GM18505 (cell line): ENCODE measurements at regions not wholly inside any gene's neighbourhood (a gene's known extent, or its start where the extent isn't known, plus 50 kb on each side); places are given as distances from the start of the nearest gene placed in this dataset.
"Not testable (repeated sequence)": the region's sequence is repeated elsewhere in the genome, so short reads cannot be mapped to it uniquely, and the experiment has no call there.

Experiments
- ATAC-seq: cut with Tn5 transposase; IDR thresholded peaks from one replicate; pipeline ENCODE4 v1.9.1; 2021; ENCODE audit not compliant: unreplicated experiment
- POLR2A ChIP-seq: IDR thresholded peaks from 4 replicates; pipeline ENCODE4 v1.6.1; 2011; ENCODE audit warnings: borderline replicate concordance; ENCODE audit not compliant: insufficient read depth, insufficient read length; ENCODE audit errors: extremely low read depth

- no peak for ATAC-seq
- no peak for TF ChIP-seq POLR2A
Measured at GRCh38 chr2:210730672-210731071, 174.3 kb downstream of the CPS1 start.

DNA sequence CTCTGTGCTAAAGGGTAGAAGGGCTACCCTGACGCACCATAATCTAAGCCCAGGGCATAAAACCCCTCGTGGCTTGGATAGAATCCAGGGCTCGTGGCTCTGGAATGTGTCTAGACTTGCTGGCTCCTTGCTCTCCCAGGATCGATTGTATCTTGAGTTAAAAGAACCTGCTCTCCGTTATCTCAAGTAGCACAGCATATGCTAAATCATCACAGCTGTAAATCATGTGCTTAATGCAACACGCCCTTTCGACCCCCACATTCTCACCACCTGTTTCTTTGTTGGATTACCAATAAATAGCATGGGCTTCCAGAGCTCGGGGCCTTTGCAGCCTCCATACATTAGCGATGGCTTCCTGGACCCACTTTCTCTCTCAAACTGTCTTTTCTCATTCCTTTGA lies 190.4 kb downstream of the CPS1 start:
- ATAC-seq: not testable (repeated sequence)

- no peak for TF ChIP-seq POLR2A
- no peak for ATAC-seq
Measured at GRCh38 chr2:210752532-210752931, 196.1 kb downstream of the CPS1 start.

GRCh38 chr2:210753386-210753785 lies 197.0 kb downstream of the CPS1 start:
- ATAC-seq: no peak
- no peak for TF ChIP-seq POLR2A

DNA sequence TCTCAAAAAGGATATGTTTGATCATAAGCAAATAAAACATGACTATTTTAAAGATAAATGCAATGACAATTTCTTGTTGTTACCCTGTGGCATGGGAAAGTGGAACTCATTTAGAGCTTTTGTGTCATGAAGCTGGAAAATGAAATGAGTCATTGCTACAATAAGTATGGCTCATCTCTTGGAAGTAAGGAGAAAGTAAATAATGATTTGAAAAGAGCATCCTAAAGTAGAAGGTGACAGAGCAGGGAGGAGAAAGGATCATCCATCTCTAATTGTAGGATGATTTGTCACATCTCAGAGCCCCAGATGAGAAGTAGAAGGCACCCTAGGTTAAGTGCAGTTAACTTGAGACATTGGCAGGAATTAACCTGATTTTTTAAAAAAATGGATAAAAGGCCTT lies 200.5 kb downstream of the CPS1 start:
- TF ChIP-seq POLR2A: no peak
- no peak for ATAC-seq

DNA sequence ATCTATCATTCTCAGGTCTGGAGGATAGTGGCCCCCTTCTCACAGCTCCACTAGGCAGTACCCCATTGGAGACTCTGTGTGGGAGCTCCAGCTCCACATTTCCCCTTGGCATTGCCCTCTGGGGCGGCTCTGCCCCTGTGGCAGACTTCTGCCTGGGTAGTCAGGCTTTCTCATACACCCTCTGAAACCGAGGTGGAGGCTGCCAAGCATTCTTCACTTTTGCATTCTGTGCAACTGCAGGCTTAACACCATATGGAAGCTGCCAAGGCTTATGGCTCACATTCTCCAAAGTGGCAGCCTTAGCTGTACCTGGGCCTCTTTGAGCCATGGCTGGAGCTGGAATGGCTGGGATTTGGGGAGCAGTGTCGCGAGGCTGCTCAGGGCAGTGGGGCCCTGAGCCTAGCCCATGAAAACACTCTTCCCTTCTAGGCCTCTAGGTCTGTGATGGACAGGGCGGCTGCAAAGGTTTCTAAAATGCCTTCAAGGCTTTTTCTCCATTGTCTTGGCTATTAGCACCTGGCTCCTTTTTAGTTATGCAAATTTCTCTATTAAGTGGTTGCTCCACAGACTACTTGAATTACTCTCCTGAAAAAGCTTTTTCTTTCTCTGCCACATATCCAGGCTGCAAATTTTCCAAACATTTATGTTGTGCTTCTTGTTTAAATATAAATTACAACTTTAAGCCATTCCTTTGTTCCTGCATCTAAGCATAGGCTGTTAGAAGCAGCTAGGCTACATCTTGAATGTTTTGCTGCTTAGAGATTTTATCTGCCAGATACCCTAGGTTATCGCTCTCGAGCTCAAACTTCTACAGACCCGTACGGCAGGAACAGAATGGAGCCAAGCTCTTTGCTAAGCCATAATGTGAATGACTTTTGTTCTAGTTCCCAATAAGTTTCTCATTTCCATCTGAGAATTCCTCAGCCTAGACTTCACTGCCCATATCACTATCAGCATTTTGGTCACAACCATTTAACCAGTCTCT lies 206.5 kb downstream of the CPS1 start:
- no peak for ATAC-seq

GRCh38 chr2:210768329-210768910 lies 212.0 kb downstream of the CPS1 start:
- ATAC-seq: no peak
- no peak for TF ChIP-seq POLR2A

More for the DNA sequence above, 206.5 kb downstream of the CPS1 start:
- TF ChIP-seq POLR2A: no peak

- no peak for ATAC-seq
- no peak for TF ChIP-seq POLR2A
Measured at GRCh38 chr2:210776756-210777155, 220.4 kb downstream of the CPS1 start.

DNA sequence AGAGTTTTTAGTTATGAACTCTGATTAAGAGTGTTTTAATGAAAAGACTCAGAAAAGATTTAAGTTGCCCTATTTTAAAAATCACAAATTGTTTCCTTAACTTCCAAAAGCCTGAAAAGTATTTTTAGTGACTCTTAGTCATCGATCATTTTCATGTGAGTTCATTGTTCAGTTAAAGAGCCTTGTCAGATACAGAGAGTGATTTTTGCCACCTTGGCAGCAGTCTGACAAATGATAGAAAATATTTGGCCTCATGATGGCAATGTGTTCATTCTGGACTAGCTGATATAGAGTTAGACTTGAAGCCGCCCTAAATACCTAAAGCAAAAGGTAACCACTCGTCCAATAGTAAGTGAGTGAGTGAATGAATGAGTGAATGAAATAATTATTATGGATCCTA lies 225.8 kb downstream of the CPS1 start:
- no peak for TF ChIP-seq POLR2A
- no peak for ATAC-seq

GRCh38 chr2:210787831-210788230 lies 231.4 kb downstream of the CPS1 start:
- ATAC-seq: not testable (repeated sequence)

- no peak for TF ChIP-seq POLR2A
- no peak for ATAC-seq
Measured at GRCh38 chr2:210792000-210792399, 235.6 kb downstream of the CPS1 start.

- TF ChIP-seq POLR2A: no peak
- no peak for ATAC-seq
Measured at GRCh38 chr2:210795506-210795905, 239.1 kb downstream of the CPS1 start.

DNA sequence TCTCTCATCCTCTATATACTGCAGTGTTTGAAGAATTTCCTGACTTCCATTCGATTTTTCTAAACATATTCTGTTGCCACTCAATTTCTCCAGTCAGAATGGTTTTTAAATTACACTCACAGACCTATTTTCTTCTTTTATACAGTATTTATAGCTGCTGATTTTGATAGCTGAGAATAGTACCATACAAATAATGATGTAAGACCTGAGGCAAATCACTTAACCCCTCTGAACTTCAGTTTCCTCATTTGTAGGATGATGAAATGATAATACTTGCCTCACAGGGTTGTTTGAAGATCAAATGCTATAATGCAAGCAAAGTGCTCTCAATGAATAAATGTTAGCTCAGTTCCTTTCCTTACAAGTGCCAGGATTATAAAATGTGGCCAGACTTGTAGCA lies 241.8 kb downstream of the CPS1 start:
- ATAC-seq: no peak
- TF ChIP-seq POLR2A: no peak

- no peak for TF ChIP-seq POLR2A
- ATAC-seq: no peak
Measured at GRCh38 chr2:210814251-210815025, 258.0 kb downstream of the CPS1 start.

GRCh38 chr2:210816769-210817168 lies 260.4 kb downstream of the CPS1 start:
- TF ChIP-seq POLR2A: no peak
- ATAC-seq: no peak
